T-helper 2 cell (primary cell): ENCODE measurements at regions not wholly inside any gene's neighbourhood (a gene's known extent, or its start where the extent isn't known, plus 50 kb on each side); places are given as distances from the start of the nearest gene placed in this dataset.

ENCODE experiments used
- DNase-seq, 5 experiments: peaks; one replicate each; pipeline versions ENCODE4 v3.0.0 to v3.0.0-alpha.2; 2012 to 2022

DNA sequence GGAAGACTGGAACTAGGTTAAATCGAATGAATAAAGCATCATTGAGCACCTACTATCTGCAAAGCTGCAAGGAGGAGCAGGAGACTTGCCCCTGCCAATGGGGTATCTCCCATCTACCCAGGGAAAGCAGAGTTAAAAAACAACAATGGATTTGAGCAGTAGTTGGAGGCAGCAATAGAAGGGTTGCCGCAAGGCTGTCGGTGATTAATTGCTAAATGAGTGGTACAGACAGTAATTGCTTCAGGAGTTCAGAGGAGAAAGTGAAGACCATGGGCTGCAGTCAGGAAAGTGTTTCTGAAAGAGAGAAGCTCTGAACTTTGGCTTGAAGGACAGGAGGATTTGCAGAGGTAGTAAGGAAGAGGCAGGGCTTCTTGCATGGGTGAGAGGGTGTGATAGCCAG is 152.9 kb downstream of the ACTL8 start:
- DNase-seq: no peak

DNA sequence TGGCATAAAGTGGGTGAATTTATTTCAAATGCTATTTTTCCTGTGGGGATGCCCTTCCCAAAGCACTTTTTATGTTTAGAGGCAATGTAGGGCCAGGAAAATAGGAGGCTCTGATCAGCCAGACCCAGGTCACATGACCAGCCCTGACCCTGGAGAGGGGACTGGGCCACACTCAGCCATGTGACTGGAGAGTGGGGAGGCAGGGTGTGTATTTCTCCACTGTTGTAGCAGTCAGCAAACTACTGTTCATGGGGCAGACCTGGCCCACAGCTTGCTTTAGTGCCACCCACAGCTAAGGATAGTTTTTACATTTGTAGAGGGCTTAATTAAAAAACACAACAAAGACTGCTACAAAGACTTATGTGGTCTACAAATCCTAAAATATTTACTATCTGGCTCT is 153.8 kb downstream of the ACTL8 start:
- DNase-seq: no peak

DNA sequence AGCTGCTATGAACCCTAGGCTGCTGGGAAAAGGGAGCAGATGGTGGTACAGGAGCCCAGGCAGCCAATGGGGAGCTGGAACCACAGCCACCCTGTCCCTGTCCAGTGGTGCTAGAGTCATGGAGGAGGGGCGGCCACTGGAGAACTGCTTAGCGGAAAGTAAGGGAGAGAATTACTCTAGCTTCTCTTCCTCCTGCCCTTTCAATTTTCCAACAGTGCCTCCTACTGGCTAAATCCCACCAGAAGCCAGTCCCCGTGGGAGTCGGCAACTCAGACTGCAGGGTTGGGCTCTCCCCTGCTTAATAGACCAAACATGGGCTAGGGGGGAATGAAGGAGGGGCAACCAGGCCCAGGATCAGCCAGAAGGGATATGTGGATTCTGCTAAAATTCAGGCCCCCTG is 154.5 kb downstream of the ACTL8 start:
- no peak for DNase-seq

DNA sequence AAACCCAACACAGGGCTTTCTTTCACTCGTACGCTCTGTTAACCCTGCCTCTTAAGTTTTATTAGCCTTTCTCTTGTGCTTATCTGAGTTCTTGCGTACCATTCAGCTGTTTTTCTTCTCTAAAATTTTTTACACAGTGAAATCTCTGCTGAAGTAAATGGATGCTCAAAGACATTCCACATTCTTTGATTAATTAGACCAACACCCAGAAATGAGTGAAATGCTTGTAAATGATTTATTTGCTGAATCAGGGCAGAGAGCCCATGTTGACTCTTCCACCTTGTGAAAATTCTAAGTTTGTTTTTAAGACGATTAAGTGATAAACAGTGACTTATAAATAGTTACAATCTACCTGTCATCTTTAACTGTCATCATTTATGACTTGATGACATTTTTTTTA is 156.7 kb downstream of the ACTL8 start:
- no peak for DNase-seq

DNA sequence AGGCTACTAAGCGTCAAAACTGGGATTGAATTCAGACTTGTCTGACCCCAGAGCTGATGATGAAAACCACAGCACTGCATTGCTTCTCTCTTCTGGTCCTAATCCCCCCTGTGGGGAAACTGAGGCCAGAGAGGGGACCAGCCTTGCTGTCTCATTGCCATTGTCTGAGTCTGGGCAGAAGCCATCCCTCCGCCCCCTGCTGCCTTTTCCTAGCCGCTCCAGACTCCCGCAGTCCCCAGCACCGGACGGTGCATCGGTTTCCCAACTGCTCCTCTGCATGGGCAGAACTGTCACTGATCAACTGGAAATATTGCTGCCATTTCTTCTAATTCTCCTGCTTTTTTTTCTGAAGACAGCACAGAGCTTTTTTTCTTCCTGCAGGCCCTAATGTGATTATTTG is 157.4 kb downstream of the ACTL8 start:
- DNase-seq: no peak

DNA sequence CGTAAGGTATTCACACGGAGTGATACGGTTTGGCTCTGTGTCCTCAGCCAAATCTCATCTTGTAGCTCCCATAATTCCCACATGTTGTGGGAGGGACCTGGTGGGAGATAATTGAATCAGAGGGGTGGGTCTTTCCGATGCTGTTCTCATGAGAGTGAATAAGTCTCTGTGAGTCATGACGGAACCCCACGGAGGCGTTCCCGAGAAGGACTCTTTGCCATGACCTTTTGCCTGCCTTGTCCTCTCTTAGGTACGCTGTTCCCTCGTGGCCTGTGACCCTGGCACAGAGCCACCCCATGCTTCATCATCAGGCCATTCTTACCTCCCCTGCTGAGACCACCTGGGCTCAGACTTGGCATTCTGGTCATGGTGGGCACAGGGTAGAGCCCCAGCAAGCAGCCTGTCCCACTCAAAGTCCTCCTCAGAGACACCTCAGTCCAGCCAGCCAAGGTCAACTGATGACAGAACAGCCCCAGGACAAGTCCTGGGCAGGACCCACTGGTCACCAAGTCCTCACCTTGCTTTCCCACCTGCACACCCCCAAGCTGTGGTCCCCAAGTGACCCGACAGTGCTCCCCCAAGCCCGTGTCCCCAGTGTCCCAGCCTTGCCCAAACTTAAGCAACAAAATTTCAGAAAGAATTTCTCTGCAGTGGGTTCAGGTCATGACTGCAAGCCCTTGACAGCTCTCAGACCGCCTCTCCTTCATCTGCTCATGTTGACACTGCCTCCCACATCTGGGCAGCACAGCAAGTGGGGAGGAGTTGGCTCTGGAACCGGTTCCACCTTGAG is 158.4 kb downstream of the ACTL8 start:
- DNase-seq: no peak

DNA sequence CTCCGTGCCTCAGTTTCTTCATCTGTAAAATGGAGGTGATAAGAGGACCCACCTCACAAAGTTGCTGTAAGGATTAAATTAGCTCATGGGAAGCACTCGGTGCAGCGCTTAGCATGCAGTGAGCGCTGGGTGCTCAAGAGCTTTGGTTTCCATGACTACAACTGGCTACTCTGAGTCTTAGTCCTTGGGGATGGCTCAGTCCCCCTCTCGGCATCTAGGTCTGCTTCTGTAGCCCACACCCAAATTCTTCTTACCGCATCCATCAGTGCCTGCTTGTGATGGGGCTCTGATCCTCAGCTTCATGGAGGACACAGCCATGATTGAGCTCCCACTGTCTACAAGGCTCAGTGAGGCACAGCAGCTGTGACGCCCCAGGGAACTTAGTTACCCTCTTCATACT is 159.0 kb downstream of the ACTL8 start:
- DNase-seq: no peak

DNA sequence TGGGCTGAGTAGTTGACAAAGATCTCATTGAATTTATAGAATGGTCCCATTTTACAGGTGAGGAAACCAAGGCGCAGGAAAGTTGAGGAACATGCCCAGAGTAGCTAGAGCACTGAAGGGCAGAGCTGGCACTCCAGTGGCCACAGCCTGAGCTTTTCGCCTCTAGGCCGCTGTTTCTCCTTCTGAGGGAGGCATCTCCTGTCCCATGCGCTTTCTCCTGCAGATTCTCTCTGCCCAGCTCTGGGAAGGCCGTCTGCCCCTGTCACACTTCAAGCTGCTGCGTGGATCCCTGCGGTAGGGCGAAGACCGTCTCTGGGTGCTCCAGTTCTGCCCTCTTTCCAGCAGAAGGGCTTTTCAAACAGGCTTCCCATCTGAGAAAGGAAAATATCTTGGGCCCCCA is 159.9 kb downstream of the ACTL8 start:
- no peak for DNase-seq

DNA sequence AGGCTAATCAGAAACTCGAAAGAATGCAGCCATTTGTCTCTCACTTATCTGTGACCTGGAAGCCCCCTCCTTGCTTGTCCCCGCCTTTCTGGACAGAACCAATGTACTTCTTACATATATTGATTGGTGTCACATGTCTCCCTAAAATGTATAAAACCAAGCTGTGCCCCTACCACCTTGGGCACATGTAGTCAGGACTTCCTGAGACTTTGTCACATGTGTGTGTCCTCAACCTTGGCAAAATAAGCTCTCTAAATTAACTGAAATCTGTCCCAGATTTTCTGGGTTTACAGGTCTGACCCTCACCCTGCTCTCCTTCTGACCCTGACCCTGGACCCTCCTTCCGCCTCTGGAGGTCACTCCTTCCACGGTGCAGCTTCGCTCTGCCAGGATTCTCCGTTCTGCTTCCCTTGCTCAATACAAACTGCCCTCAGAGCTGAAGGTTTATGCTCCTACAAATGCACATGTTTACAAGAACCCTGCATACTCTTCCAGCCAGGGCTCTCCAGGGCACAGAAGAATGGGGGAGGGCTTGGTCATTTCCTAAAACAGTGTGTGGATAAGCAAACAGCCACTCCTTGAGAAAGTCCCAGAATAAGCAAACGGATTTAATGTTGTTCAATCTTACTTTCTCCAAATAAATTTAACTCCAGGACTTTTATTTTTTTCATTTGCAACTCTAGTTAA is 160.5 kb downstream of the ACTL8 start:
- no peak for DNase-seq

DNA sequence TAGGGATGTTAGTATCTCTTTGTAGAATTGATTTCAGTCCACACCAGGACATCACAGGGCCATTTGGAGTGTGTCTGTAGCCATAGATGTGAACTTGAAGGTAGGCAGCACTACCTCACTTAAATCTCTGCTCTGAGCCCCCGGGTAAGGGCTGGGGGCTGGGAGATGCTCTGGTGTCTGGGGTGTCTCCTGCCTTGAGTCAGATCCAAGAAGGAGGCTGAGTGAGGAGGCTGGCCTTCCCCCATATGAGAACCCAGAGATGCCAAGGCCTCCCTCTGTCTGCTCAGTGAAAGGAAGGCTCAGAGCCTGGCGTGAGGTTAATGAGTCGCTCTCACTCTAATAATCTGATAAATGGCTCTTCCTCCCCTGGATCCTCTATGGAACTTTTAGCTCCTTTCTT is 161.6 kb downstream of the ACTL8 start:
- DNase-seq: no peak

DNA sequence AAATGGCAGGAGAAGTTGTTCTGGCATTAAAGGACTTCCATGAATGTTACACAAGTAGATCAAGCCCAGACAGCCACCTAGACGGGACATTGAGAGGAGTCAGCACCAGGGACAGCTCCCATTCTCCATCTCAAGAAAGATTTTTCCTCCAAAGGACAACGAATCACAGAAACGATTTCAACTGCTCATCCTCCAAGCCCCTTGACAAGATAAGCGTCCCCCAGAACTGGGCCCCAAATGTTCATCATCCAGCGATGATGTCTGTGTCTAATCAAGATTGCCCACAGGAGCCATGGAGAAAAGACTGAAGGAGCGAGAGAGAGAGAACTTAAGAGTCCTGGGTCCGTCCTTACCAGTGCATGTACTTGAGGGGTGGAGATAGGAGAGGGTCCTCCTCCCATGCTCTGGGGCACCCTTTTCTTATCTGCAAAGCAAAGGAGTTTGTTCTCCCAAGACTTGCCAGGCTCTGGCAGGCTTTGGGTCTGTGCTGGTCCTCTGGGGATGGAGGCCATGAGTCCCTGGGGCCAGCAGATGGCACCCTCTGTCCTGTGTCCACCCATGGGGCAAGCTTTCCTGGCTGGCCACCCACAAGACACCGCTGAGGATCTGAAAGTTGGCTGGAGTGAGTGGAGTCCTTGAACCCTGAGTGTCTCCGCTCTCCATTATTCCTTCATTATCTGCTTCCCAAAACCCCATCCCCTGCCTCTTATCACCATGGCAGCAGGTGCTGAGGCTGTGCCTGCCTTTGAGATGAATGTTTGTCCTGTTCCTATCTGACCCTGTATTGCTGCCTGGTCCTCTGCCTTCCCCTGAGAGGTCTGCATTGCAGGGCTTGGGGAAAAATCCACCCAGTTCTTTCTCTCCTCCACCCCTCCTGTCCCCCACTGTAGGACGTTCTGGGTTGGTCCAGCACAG is 164.6 kb downstream of the ACTL8 start:
- peak in 1 of 5 experiments; percentile 13 for DNase-seq

DNA sequence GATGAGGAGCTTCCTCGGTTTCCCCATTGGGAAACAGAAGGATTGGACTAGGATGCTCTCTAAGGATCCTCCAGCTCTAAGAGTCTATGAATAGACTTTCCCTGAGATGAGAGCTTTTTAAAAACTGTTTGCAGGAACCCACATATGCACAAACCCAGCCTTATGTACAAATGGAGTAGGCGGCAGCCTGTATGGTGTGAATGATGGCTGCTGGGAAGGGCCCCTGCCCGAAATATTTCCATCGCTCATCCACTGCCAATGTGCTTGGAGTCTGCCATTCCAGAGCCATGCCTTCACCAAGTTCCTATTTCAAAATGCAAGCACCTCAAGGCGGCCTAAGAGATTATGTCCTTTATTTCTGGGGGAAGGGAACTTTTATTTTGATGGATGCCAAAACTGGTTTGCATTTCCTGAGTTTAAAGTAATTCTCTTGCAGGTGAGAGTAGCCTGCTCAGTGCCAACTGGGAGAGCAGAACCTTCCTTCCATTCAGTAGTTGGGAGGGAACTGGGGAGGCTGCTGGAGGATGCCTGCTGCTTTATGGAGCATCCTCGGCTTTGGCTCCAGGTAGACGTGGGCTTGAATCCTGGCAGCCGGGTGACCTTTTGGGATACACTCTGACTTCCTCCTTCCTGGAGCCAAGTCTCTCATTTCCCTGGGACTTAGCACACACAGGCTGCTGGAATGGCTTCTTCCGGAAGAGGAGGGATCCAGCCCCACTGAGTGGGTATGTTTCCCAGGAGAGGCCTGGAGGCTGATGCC is 165.9 kb downstream of the ACTL8 start:
- DNase-seq: no peak

DNA sequence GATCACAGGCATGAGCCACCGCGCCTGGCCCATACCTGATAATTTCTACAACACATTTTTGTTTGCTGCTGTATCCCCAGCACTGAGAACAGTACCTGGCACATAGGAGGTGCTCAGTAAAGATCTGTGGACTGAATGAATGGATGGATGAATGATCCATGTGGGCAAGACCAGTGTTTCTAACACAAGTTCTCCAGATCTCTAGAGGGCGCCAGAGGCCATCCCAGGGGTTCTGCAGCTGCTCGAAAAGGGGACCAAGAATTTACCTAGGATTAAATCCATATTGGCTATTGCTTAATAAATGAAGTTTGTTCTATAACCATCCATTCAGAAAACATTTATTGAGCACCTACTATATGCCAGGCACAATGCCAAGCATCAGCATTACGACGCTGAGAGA is 167.7 kb downstream of the ACTL8 start:
- DNase-seq: no peak

DNA sequence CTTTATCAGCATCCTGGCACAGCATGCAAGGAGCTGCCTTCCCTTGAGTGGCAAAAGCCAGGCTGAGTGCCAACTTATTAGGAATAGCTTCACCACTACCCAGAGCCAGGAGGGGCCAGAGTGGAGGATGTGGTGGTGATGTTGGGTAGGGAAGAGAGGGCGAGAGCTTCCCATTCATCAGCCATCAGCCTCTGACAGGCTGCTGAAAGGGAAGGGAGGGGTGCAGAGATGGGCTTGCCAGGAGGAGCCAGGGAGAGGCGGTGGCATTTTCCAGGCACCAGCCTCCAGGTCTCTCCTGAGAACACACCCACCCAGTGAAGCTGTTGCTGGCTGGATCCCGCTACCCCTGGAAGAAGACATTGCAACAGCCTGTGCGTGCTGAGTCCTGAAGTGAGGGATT is 168.5 kb downstream of the ACTL8 start:
- no peak for DNase-seq

DNA sequence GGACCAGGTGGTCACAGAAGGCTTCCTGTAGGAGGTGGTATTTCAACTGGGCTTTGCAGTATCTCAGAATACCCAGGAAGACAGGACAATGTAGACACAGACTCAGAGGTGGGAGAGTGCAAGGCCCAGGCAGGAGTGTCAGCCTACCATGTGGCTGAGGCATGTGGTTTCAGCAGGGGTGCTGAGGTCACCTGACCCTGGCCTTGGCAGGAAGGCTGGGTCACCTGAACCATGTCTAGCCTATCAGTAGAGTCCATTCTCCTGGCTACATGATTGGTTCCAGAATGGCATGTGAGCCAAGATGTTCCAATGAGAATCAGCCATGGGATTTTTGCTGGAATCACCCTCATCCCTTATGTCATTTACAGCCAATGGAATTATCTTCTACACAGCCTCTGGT is 169.4 kb downstream of the ACTL8 start:
- DNase-seq: no peak

DNA sequence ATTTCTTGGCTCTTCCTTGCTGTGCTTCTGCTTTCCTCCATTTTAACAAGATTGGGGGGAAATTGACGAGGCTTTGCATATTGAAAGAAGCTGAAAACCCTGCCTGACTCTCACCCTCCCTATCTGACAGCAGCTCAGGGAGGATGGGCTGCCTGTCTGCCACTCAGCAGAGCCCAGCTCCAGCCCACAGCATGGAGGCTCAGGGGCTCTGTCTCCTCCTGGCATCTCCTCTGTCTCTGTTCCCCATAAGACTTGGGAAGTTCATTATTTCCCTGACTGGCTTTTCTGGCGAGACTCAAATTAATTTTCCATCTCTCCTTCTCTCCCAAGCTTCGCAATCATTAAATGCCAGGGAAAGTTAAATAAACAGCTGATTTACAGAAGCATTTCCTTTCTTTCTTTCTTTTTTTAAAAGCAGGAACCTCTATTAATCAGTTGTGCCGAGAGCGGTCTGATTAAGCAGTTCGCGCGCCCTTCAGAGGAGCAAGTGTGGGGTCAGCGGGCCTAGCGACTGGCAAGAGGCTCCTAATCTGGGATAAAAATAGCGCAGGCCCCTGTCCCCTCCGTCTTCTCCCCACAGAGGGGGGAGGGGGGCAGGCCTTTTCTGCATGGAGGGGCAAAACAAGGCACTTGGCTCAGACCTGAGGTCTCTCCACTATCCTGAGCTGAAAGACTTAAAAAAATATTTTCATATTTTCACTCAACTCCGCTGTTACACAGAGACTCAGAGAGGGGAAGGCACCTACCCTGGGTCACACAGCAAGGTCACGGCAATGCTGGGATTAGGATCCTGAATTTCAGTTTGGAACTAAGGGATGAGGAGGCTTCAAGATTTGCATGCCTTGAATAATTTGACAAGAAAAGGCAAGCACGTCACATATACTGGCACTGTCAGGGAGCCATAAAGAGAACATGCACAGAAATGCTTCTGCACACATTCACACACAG is 170.4 kb downstream of the ACTL8 start:
- DNase-seq: no peak

DNA sequence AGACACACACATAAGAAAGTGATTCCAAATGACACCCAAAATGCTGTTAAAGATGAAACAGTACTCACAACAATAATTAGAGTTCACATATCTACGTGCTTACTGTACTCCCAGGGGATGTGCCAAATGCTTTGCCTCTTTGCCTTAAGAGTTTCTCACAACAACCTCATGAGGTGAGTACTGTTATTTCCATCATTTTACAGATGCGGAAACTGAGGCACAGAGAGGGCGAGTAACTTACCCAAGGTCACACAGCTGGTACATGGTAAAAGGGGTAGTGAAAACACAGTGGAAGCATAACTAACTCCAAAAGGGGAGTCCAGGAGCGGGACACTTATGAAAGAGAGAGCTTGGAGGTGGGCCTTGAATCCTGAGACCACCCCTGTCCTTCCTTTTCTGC is 171.8 kb downstream of the ACTL8 start:
- DNase-seq: no peak

DNA sequence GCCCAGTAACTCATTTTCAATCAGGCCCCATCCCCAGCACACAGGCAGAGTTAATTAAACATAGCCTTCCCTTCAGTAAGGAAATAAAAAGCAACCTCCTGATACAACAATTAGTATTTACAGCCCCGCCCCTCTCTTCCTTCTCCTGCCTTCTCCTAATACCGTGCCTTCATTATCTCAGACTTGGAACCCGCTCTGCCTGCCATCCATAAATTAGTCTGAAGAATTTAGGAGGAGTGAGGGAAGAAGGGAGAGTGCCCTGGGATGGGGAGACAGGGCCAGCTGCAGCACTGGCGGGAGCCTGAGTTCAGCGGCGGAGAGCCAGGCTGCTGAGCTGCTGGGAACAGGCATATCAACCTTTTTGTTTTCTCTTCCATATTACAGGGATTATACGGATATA is 172.8 kb downstream of the ACTL8 start:
- no peak for DNase-seq

DNA sequence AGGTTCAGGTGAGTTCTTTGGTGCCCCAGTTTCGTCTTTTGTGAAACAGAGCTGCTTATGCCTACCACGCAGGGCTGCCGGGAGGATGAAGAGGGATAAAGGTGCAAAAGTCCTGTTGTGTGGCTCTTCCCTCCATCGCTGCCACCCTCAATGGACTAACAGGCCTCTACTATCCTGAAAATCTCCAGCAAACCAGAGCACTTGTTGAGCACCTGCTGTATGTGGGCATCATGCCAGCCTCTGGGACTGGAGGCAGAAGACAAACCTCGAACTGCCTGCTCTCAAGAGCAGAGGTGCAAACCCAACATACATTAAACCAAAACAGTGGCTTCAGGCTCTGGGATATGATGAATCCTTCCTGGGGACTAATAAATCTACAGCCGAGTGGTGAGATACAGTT is 174.1 kb downstream of the ACTL8 start:
- no peak for DNase-seq

DNA sequence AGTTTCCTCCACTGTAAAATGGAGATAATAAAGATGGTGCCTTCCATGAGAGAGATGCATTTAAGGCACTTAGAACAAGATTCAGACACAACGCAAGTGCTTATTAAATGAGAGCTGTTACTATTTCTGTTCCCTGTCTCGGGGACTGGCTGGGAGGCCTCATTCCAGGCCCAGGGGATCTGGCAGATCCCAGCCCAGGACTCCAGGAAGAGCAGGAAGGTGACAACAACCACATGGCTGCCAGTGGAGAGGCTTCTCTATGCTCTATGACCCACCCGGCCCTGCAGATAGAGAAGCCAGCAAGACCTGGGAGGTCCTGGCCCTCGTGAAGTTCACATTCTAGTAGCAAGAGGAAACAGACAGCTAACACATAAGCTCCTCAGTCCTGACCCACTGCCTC is 175.5 kb downstream of the ACTL8 start:
- DNase-seq: no peak

DNA sequence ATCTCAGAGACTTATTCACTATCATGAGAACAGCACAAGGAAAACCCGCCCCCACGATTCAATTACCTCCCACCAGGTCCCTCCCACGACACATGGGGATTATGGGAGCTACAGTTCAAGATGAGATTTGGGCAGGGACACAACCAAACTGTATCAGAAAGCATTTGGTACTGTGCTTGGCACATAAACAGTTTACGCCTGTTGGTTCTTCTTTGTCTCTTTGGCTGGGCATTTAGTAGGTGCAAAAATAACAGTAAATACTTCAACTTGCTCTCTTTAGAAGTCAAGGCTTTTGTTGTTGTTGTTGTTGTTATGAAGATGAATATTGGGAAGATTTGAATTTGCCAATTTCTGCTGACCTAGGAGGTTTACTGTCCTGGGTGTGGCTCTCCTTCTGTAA is 175.4 kb upstream of the IGSF21 start:
- no peak for DNase-seq

DNA sequence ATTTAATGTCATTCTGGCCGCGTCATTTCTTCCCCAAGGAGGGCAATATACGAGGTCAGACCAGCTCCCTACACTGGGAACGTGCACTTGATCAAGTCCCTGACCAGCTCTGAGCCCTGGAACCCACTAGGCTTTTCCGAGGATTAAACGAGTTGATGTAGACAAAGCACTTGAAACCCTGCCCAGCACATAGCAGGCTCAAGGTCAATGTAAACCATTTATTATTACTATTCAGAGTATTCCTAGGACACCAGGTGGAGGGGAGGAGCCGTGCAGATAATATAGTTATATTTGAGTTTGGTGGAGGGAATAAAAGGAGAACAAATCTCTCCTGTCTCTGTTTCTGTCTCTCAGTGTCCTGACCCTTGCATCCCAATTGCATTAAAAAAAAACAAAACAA is 174.1 kb upstream of the IGSF21 start:
- DNase-seq: no peak
